ENCODE measurements at regions not wholly inside any gene's neighbourhood (a gene's known extent, or its start where the extent isn't known, plus 50 kb on each side); places are given as distances from the start of the nearest gene placed in this dataset.

GRCh38 chr20:53857723-53858236 lies 212.6 kb downstream of the BCAS1 start:
- Histone ChIP-seq H3K9me3 (ENCODE audit: control insufficient read depth, insufficient read depth, low read length) (no peaks in the 10 kb centered on the region), H2BK20ac (ENCODE audit: low read depth, low read length) (peak overlapping the region; percentile 46), H4K20me1 (ENCODE audit: insufficient read depth, low read length) (no peaks in the 10 kb centered on the region), H4K91ac (ENCODE audit: insufficient read depth, low read depth, low read length) (0 out of 2 replicates have a peak overlapping the region, but pooled peaks have one; percentile 15), H3K56ac (ENCODE audit: extremely low read depth, insufficient read depth, low read length) (no peak overlapping the region), H3K36me3 (ENCODE audit: control insufficient read depth, insufficient read depth, low read length) (no peaks in the 10 kb centered on the region), H4K8ac (ENCODE audit: low read depth in 2 of 2, low read length in 2 of 2) (peak overlapping the region in 1 of 2 experiments; percentile 4; a peak in 1 of 4 replicates), H3K27me3 (ENCODE audit: control insufficient read depth, insufficient read depth, low read length) (no peaks in the 10 kb centered on the region), H2BK15ac (ENCODE audit: low read depth, low read length) (no peak overlapping the region), H3K4me1 (ENCODE audit: control insufficient read depth, insufficient read depth, low read length) (0 out of 2 replicates have a peak, but pooled peaks cover 1% of the 10 kb centered on the region), H3K4me3 (ENCODE audit: insufficient read depth, low read depth, low read length) (no peak overlapping the region), H3K18ac (ENCODE audit: low read depth, low read length) (no peak overlapping the region), H3K9me1 (ENCODE audit: insufficient read depth, low read length) (no peaks in the 10 kb centered on the region), H3K27ac (ENCODE audit: insufficient read depth, low read length) (no peak overlapping the region), H2AFZ (replicated peaks; ENCODE audit: low read length, poor library complexity) (peak overlapping the region; percentile 80), H2AK5ac (ENCODE audit: low read depth, low read length) (peak overlapping the region; percentile 27; the same call in 1 of the 2 replicates), H2AK9ac (replicated peaks; ENCODE audit: low read depth, low read length, poor library complexity) (peak overlapping the region; percentile 7), H3K14ac (replicated peaks; ENCODE audit: low read depth, low read length) (peak overlapping the region; percentile 50; the same call in 1 of the 2 replicates), H3K79me1 (ENCODE audit: low read depth in 1 of 2, low read length in 2 of 2) (no peaks in the 10 kb centered on the region), H2BK5ac (ENCODE audit: low read depth, low read length, poor library complexity, severe bottlenecking) (no peak overlapping the region), H3K4me2 (ENCODE audit: low read depth, low read length) (no peak overlapping the region), H3K9ac (ENCODE audit: low read depth, low read length) (no peak overlapping the region), H2BK120ac (ENCODE audit: low read depth, low read length) (peak overlapping the region; percentile 42; the same call in 1 of the 2 replicates), H4K5ac (ENCODE audit: low read depth, low read length) (peak overlapping the region; percentile 33; the same call in 1 of the 2 replicates), H3K23ac (ENCODE audit: low read depth, low read length) (peak overlapping the region; percentile 15; the same call in 1 of the 2 replicates), H3K4ac (ENCODE audit: low read depth, low read length) (peak overlapping the region; percentile 64)
- CTCF ChIA-PET = no interaction called here
- intact Hi-C loops (cut with micrococcal nuclease) (no loop called here), dilution Hi-C loops (cut with HindIII; ENCODE audit: low sequenced_read_pairs, unreplicated experiment) (no loop called here), in situ Hi-C loops (cut with MboI; ENCODE audit: low sequenced_read_pairs) (no loop called here)
- no peak for TF ChIP-seq CTCF (conservative IDR thresholded peaks at IDR 0.05; ENCODE audit: low read depth, low read length)
- TF ChIP-seq NFE2L2 (IDR thresholded peaks at IDR 0.05; ENCODE audit: low read depth, low read length) = no peak
- no peak for TF ChIP-seq MAZ (IDR thresholded peaks at IDR 0.05; ENCODE audit: borderline replicate concordance, low read depth, low read length)
- no peak for TF ChIP-seq SMC3 (IDR thresholded peaks at IDR 0.05; ENCODE audit: low read depth, low read length)
- TF ChIP-seq CEBPB (IDR thresholded peaks at IDR 0.05; ENCODE audit: low read depth, low read length) = no peak
- no peak for TF ChIP-seq MXI1 (IDR thresholded peaks at IDR 0.05; ENCODE audit: borderline replicate concordance, low read depth, low read length)
- TF ChIP-seq MAFK (IDR thresholded peaks at IDR 0.05; ENCODE audit: low read depth, low read length) = no peak
- no peak for TF ChIP-seq RAD21 (IDR thresholded peaks at IDR 0.05; ENCODE audit: low read length)
- no peak for TF ChIP-seq RCOR1 (IDR thresholded peaks at IDR 0.05; ENCODE audit: insufficient replicate concordance, low read length)
- no peak for TF ChIP-seq POLR2A (IDR thresholded peaks at IDR 0.05; ENCODE audit: low read depth, low read length)
- TF ChIP-seq ELK1 (IDR thresholded peaks at IDR 0.05; ENCODE audit: borderline replicate concordance, low read depth, low read length) = no peak
- no peak for TF ChIP-seq BHLHE40 (IDR thresholded peaks at IDR 0.05; ENCODE audit: low read depth, low read length)
- TF ChIP-seq USF2 (IDR thresholded peaks at IDR 0.05; ENCODE audit: low read depth, low read length) = no peak
- no peak for TF ChIP-seq FOS (IDR thresholded peaks at IDR 0.05; ENCODE audit: low read depth, low read length)
- TF ChIP-seq RFX5 (IDR thresholded peaks at IDR 0.05; ENCODE audit: low read depth, low read length) = no peak
- TF ChIP-seq CHD1 (IDR thresholded peaks at IDR 0.05; ENCODE audit: low read depth, low read length) = no peak
- DNase-seq = no peak
- no TSS peak for BruUV-seq (replicated peaks)
- POLR2A ChIA-PET (ENCODE audit: unreplicated experiment) = no interaction called here
- no CpG with 5 or more reads among the region's 7 CpGs for WGBS, 2 experiments (ENCODE audit: extremely low coverage in 2 of 2, insufficient read length in 1 of 2)
- ATAC-seq (ENCODE audit: low read depth) = no peak

Measured in IMR-90 (cell line).